Loucy (cell line): ENCODE measurements at regions not wholly inside any gene's neighbourhood (a gene's known extent, or its start where the extent isn't known, plus 50 kb on each side); places are given as distances from the start of the nearest gene placed in this dataset.
"Not testable (repeated sequence)": the region's sequence is repeated elsewhere in the genome, so short reads cannot be mapped to it uniquely, and the experiment has no call there.

Source experiments
- CTCF ChIP-seq: fragments of 200-600 bp; sonication (generic); conservative IDR thresholded peaks from 2 replicates; pipeline ENCODE4 v1.5.1; 2014; ENCODE audit warnings: mild to moderate bottlenecking, antibody characterized with exemption, low read length
- EZH2phosphoT487 ChIP-seq: fragments of 200-600 bp; IDR thresholded peaks from 2 replicates; pipeline ENCODE4 v1.6.1; 2018; ENCODE audit warnings: antibody characterized with exemption, mild to moderate bottlenecking, moderate library complexity, borderline replicate concordance

- TF ChIP-seq CTCF, EZH2phosphoT487: not testable (repeated sequence)
Observed at GRCh38 chr21:5051303-5052018, 5469.9 kb upstream of the TPTE start.
